Suprapubic skin (tissue), 4 donors: ENCODE measurements at regions not wholly inside any gene's neighbourhood (a gene's known extent, or its start where the extent isn't known, plus 50 kb on each side); places are given as distances from the start of the nearest gene placed in this dataset.

Source experiments
- DNase-seq, 2 donors: peaks; one replicate each; pipeline ENCODE4 v3.0.0-alpha.2; 2019; ENCODE audit warnings: low spot score in 2 of 2
- H3K27ac ChIP-seq: fragments of 200-600 bp; sonication (generic); one replicate; pipeline ENCODE4 v1.5.1; 2019
- H3K27me3 ChIP-seq: fragments of 200-600 bp; sonication (generic); one replicate; pipeline ENCODE4 v1.5.1; 2019
- H3K36me3 ChIP-seq: fragments of 200-600 bp; sonication (generic); one replicate; pipeline ENCODE4 v1.5.1; 2019
- H3K4me1 ChIP-seq: fragments of 200-600 bp; sonication (generic); one replicate; pipeline ENCODE4 v1.5.1; 2019
- H3K4me3 ChIP-seq: fragments of 200-600 bp; sonication (generic); one replicate; pipeline ENCODE4 v1.5.1; 2019; ENCODE audit warnings: mild to moderate bottlenecking
- H3K9me3 ChIP-seq: fragments of 200-600 bp; sonication (generic); one replicate; pipeline ENCODE4 v1.5.1; 2019
- EP300 ChIP-seq: sonication (generic); formaldehyde crosslinking; IDR thresholded peaks from one replicate; pipeline ENCODE4 v1.6.1; 2017; ENCODE audit warnings: antibody characterized with exemption
- POLR2A ChIP-seq, 2 donors: fragments of 450-650 bp; IDR thresholded peaks; one replicate each; pipeline ENCODE4 v1.6.1; 2017; ENCODE audit warnings: antibody characterized with exemption in 2 of 2, mild to moderate bottlenecking in 2 of 2, moderate library complexity in 2 of 2
- POLR2AphosphoS5 ChIP-seq, 3 donors: sonication (generic); formaldehyde crosslinking; IDR thresholded peaks; one replicate each; pipeline ENCODE4 v1.6.1; 2017; ENCODE audit warnings: antibody characterized with exemption in 3 of 3
- WGBS: methylation state at CpG from one replicate; pipeline ENCODE4 v1.1.5; 2018; 5-methylcytosine and 5-hydroxymethylcytosine counted together
- TF ChIP-seq, protein P1 (sequence below), 2 donors: fragments of 200-600 bp in 1 of 2; fragments of 450-650 bp in 1 of 2; sonication (generic) in 1 of 2; IDR thresholded peaks; one replicate each; pipeline ENCODE4 v1.5.1; 2016 to 2019; ENCODE audit warnings: antibody characterized with exemption in 2 of 2, mild to moderate bottlenecking in 1 of 2, moderate library complexity in 1 of 2

DNA sequence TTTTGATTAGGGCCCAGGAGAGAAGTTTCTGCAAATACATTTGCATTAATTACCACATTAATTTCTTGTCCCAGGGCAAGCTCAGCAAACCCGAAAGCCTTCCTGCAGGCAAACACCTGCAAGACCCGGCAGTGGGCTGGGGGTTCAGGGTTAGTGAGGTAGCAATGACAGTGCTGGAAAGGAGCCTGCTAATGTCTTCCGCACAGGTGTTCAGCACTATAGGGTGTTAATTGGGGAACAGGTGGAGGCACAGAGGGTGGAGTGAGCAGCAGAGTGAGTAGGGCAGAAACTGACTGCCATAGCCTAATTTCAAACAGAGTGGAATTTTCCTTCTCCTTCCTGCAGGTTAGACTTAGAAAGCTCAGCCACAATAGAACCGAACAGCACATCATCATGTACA is 50.9 kb upstream of the UBASH3B start:
- H3K27me3 ChIP-seq: no peaks in the 10 kb centered on the region
- DNase-seq: no peak
- no peak overlapping the region for H3K4me3 ChIP-seq
- H3K9me3 ChIP-seq: no peaks in the 10 kb centered on the region
- H3K27ac ChIP-seq: no peak overlapping the region
- WGBS: 82% methylated on average over 4 of the region's 4 CpGs
- no peaks in the 10 kb centered on the region for H3K4me1 ChIP-seq
- H3K36me3 ChIP-seq: no peaks in the 10 kb centered on the region
- no peak for TF ChIP-seq POLR2AphosphoS5 (IDR thresholded peaks at IDR 0.05)
- TF ChIP-seq POLR2A (IDR thresholded peaks at IDR 0.05): no peak
- TF ChIP-seq, protein P1, sequence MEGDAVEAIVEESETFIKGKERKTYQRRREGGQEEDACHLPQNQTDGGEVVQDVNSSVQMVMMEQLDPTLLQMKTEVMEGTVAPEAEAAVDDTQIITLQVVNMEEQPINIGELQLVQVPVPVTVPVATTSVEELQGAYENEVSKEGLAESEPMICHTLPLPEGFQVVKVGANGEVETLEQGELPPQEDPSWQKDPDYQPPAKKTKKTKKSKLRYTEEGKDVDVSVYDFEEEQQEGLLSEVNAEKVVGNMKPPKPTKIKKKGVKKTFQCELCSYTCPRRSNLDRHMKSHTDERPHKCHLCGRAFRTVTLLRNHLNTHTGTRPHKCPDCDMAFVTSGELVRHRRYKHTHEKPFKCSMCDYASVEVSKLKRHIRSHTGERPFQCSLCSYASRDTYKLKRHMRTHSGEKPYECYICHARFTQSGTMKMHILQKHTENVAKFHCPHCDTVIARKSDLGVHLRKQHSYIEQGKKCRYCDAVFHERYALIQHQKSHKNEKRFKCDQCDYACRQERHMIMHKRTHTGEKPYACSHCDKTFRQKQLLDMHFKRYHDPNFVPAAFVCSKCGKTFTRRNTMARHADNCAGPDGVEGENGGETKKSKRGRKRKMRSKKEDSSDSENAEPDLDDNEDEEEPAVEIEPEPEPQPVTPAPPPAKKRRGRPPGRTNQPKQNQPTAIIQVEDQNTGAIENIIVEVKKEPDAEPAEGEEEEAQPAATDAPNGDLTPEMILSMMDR (IDR thresholded peaks at IDR 0.05): no peak
- TF ChIP-seq EP300: no peak

DNA sequence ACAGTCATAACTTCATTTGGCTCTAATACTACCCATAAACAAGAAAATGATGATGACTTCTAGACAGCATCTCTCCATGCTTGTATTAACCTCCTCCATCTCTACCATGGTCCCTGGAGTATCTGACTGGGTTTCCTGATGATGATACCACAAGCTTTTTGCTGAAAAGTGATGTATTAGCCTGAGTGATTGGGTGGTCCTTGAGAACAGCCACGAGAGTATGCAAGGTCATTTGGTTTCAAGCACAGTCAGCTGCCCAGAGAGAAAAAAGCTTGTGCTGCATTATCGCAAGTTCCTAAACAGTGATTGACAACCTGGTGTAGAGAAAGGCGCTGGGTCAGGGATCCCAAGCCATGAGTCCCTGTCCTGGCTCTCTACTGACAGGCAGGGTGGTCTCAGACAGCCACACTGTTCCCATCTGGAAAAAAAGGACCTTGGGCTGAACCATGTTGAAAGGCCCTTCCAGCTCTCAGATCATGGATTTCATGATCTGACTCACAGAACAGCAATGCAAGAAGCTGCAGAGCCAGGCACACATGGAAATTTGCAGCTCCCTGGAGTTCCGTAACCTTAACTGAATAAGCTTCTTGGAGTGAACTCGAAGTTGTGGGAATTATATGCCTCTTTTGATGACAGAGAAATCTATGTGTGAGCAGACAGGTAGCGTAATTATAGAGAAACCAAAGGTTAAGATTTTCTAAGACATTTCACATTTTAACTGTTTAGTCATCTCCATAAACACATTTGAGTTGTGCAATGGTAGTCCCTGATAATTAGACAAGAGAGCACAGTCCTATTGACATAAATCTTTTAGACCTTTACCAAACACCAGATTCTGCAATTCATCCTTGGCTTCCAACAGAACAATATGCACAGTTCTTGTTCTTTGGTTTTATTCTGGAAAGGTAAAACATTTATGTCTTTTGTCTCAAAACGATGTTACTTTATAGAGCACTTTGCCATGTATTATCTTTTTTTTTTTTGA is 54.1 kb upstream of the UBASH3B start:
- WGBS: 52% methylated on average over 7 of the region's 7 CpGs
- DNase-seq: no peak
- H3K4me1 ChIP-seq: no peaks in the 10 kb centered on the region
- no peaks in the 10 kb centered on the region for H3K27me3 ChIP-seq
- no peak for TF ChIP-seq POLR2A (IDR thresholded peaks at IDR 0.05)
- TF ChIP-seq, protein P1 (IDR thresholded peaks at IDR 0.05): no peak
- TF ChIP-seq POLR2AphosphoS5 (IDR thresholded peaks at IDR 0.05): no peak
- no peak for TF ChIP-seq EP300
- H3K4me3 ChIP-seq: no peak overlapping the region
- H3K36me3 ChIP-seq: no peaks in the 10 kb centered on the region
- H3K9me3 ChIP-seq: no peaks in the 10 kb centered on the region
- no peak overlapping the region for H3K27ac ChIP-seq

DNA sequence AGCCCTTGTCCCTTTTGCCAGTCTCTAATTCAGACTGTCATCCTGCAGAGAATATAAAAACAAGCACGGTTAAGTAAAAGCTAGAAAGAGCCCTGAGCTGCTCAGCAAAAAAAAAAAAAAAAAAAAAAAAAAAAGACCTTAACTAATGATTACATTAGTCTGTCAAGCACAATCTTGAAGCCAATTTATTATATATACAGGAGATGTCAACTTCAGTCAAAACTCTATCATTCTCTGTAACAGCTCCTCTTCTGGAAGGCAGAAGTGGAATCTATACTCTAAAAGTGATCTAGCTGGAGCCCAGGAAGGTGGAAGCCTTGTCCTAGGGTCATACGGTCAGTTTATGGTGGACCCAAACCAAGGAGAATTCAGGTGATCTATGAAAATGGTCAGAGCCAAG is 55.2 kb upstream of the UBASH3B start:
- TF ChIP-seq POLR2AphosphoS5 (IDR thresholded peaks at IDR 0.05): no peak
- TF ChIP-seq POLR2A (IDR thresholded peaks at IDR 0.05): no peak
- TF ChIP-seq, protein P1 (IDR thresholded peaks at IDR 0.05): no peak
- no peak for TF ChIP-seq EP300
- no peaks in the 10 kb centered on the region for H3K4me1 ChIP-seq
- WGBS: 85% methylated on average over 2 of the region's 2 CpGs

DNA sequence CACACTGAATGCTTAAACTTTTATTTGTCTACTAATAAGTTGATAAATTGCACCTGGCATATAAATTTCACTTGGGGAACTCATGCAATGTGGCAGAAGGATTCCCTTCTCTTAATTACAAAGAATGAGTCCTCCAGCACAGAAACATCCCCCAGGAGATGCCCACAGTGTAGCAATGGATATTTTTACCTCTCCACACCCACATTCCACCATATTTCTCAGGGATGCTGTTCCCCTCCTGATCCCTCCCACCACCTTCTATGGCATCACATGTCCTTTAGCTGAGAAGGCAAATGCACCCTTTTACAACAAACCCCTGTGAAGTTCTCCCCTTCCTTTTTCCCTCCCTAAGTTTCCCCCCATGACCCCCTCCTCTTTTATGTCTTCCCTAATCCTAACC is 56.1 kb upstream of the UBASH3B start:
- Histone ChIP-seq H3K4me3 (no peak overlapping the region), H3K9me3 (no peaks in the 10 kb centered on the region), H3K36me3 (no peaks in the 10 kb centered on the region), H3K4me1 (no peaks in the 10 kb centered on the region), H3K27ac (no peak overlapping the region), H3K27me3 (no peaks in the 10 kb centered on the region)
- TF ChIP-seq EP300 (no peak), POLR2AphosphoS5 (IDR thresholded peaks at IDR 0.05) (no peak)
- DNase-seq: no peak

More for the DNA sequence above, 55.2 kb upstream of the UBASH3B start:
- Histone ChIP-seq H3K9me3 (no peaks in the 10 kb centered on the region), H3K27ac (no peak overlapping the region), H3K36me3 (no peaks in the 10 kb centered on the region), H3K4me3 (no peak overlapping the region), H3K27me3 (no peaks in the 10 kb centered on the region)
- no peak for DNase-seq

DNA sequence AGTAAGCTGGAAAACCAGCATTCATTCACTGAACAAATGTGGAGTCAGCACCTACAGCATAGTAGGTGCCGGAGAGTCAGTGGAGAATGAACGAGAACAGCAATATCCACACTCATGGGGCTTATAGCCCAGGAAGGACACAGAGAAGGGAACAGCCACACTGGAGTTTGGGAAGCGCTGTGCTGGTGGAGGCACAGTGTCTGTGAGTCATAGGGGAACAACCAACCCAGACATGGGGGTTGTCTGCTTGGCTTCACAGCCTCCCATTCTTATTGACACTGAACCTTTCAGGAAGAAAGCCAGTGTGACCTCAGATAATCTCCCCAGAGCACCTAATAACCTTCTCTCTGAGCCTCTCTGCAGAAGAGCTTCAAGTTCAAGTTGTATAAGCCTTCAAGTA is 56.6 kb upstream of the UBASH3B start:
- Histone ChIP-seq H3K36me3 (no peaks in the 10 kb centered on the region), H3K27me3 (no peaks in the 10 kb centered on the region), H3K4me1 (no peaks in the 10 kb centered on the region), H3K9me3 (no peaks in the 10 kb centered on the region), H3K4me3 (no peak overlapping the region), H3K27ac (no peak overlapping the region)
- TF ChIP-seq POLR2AphosphoS5 (IDR thresholded peaks at IDR 0.05) (no peak), POLR2A (IDR thresholded peaks at IDR 0.05) (no peak), EP300 (no peak)
- TF ChIP-seq, protein P1 (IDR thresholded peaks at IDR 0.05): no peak
- WGBS: 85% methylated on average over 3 of the region's 3 CpGs
- no peak for DNase-seq
